T47D (cell line): ENCODE measurements at regions not wholly inside any gene's neighbourhood (a gene's known extent, or its start where the extent isn't known, plus 50 kb on each side); places are given as distances from the start of the nearest gene placed in this dataset.

Experiments
- DNase-seq, 2 experiments: peaks; one replicate each; pipeline versions ENCODE4 v3.0.0 to v3.0.0-alpha.2; 2011 to 2012; ENCODE audit warnings: low read depth in 1 of 2, low spot score in 1 of 2
- JUND ChIP-seq: IDR thresholded peaks from 2 replicates; pipeline ENCODE4 v1.6.1; 2012; ENCODE audit warnings: low read depth
- in situ Hi-C: cut with HindIII; loops from 2 replicates; pipeline ENCODE4 v1.10.0; 2016; ENCODE audit warnings: low sequenced_read_pairs, low pct_unique_long_range_greater_than_20kb

GRCh38 chr13:73779881-73780280 lies 354.3 kb downstream of the KLF12 start:
- in situ Hi-C loops = no loop called here
- DNase-seq = no peak
- no peak for TF ChIP-seq JUND

GRCh38 chr13:73778242-73778864 lies 355.9 kb downstream of the KLF12 start:
- in situ Hi-C loops = no loop called here

GRCh38 chr13:73777134-73777533 lies 357.1 kb downstream of the KLF12 start:
- in situ Hi-C loops = no loop called here
- DNase-seq = no peak
- no peak for TF ChIP-seq JUND

More at GRCh38 chr13:73778242-73778864, 355.9 kb downstream of the KLF12 start:
- DNase-seq = peak; percentile 25 to 93
- no peak for TF ChIP-seq JUND

- in situ Hi-C loops = no loop called here
- TF ChIP-seq JUND = no peak
- peak in 1 of 2 experiments; percentile 20 for DNase-seq
Measured at GRCh38 chr13:73776151-73776785, 357.9 kb downstream of the KLF12 start.

- no peak for TF ChIP-seq JUND
- in situ Hi-C loops = no loop called here
- no peak for DNase-seq
Measured at GRCh38 chr13:73773168-73773549, 361.0 kb downstream of the KLF12 start.

- no peak for TF ChIP-seq JUND
- DNase-seq = no peak
- in situ Hi-C loops = no loop called here
Measured at GRCh38 chr13:73772449-73773167, 361.6 kb downstream of the KLF12 start.

GRCh38 chr13:73767747-73768315 lies 366.4 kb downstream of the KLF12 start:
- DNase-seq = no peak
- no peak for TF ChIP-seq JUND
- in situ Hi-C loops = no loop called here

- in situ Hi-C loops = no loop called here
- DNase-seq = no peak
- TF ChIP-seq JUND = no peak
Measured at GRCh38 chr13:73767191-73767741, 366.9 kb downstream of the KLF12 start.

- in situ Hi-C loops = no loop called here
- DNase-seq = peak in 1 of 2 experiments; percentile 58
- TF ChIP-seq JUND = no peak
Measured at GRCh38 chr13:73765651-73766384, 368.4 kb downstream of the KLF12 start.

- no peak for DNase-seq
- in situ Hi-C loops = no loop called here
- no peak for TF ChIP-seq JUND
Measured at GRCh38 chr13:73759434-73759833, 374.8 kb downstream of the KLF12 start.

GRCh38 chr13:73757481-73758233 lies 376.5 kb downstream of the KLF12 start:
- in situ Hi-C loops = no loop called here
- DNase-seq = no peak
- TF ChIP-seq JUND = no peak

- in situ Hi-C loops = no loop called here
- TF ChIP-seq JUND = no peak
- peak; percentile 21 to 77 for DNase-seq
Measured at GRCh38 chr13:73754727-73755292, 379.4 kb downstream of the KLF12 start.
